K562 (cell line): ENCODE measurements at regions not wholly inside any gene's neighbourhood (a gene's known extent, or its start where the extent isn't known, plus 50 kb on each side); places are given as distances from the start of the nearest gene placed in this dataset.

Source experiments
- ATAC-seq: fragments of 200-7000 bp; cut with Tn5 transposase; 3 replicates; pipeline ENCODE4 v1.9.1; 2020; ENCODE audit warnings: moderate library complexity
- BruUV-seq: library from RNA; stranded (reverse); fragments of 400-500 nt; replicated peaks from 2 replicates; lab custom pipeline; 2021; lab: Mats Ljungman, UMichigan
- CTCF ChIA-PET: fragments of 300-600 bp; formaldehyde crosslinking; extraction: SDS; loops from one replicate; lab custom pipeline; 2021; ENCODE audit warnings: low intra/inter-chr PET ratio; lab: Yijun Ruan, JAX
- POLR2A ChIA-PET: fragments of 300-600, 350-650 bp; sonication (Branson Sonifier 250); formaldehyde crosslinking; extraction: SDS; loops from one replicate; lab custom pipeline; 2021; ENCODE audit warnings: antibody characterized with exemption, inconsistent platforms; lab: Yijun Ruan, JAX
- DNase-seq, 4 experiments: peaks; one replicate each; pipeline versions ENCODE4 v3.0.0 to v3.0.0-alpha.2; 2011 to 2018; ENCODE audit warnings: low spot score in 3 of 4, mixed read lengths in 3 of 4; ENCODE audit errors: extremely low read depth in 1 of 4
- FAIRE-seq: peaks from 2 replicates; lab custom pipeline; 2011; peaks lifted over from hg19 to GRCh38; lab: Jason Lieb, UNC
- H2AFZ ChIP-seq: 2 replicates; pipeline ENCODE4 v1.6.0; 2011; ENCODE audit warnings: low read depth, low read length, control low read depth, inconsistent platforms
- H3K27ac ChIP-seq: fragments of 200-600 bp; 3 replicates; pipeline ENCODE4 v1.8.0; 2011; ENCODE audit warnings: low read depth, mild to moderate bottlenecking, control low read depth, inconsistent platforms, low read length, moderate library complexity, mixed read lengths; ENCODE audit errors: extremely low read depth
- H3K27me3 ChIP-seq, 2 experiments: fragments of 300-600 bp in 1 of 2; 2 replicates in 1 of 2; 3 replicates in 1 of 2; pipeline versions ENCODE4 v1.6.0 to v1.8.0; 2011; ENCODE audit warnings: inconsistent platforms in 2 of 2, low read length in 2 of 2, mild to moderate bottlenecking in 1 of 2, mixed read lengths in 1 of 2, moderate library complexity in 1 of 2; ENCODE audit not compliant: control insufficient read depth in 2 of 2, insufficient read depth in 2 of 2
- H3K36me3 ChIP-seq: fragments of 300-600 bp; 3 replicates; pipeline ENCODE4 v1.8.0; 2011; ENCODE audit warnings: mild to moderate bottlenecking, low read length, inconsistent platforms; ENCODE audit not compliant: control insufficient read depth, insufficient read depth
- H3K4me1 ChIP-seq, 2 experiments: fragments of 200-600 bp in 1 of 2; replicated peaks in 1 of 2; 2 replicates in 1 of 2; 3 replicates in 1 of 2; pipeline versions ENCODE4 v1.5.1 to v1.8.0; 2011; ENCODE audit warnings: inconsistent platforms in 2 of 2, low read length in 2 of 2, mild to moderate bottlenecking in 1 of 2, mixed read lengths in 1 of 2, moderate library complexity in 1 of 2; ENCODE audit not compliant: control insufficient read depth in 2 of 2, insufficient read depth in 2 of 2
- H3K4me2 ChIP-seq: 2 replicates; pipeline ENCODE4 v1.6.1; 2011; ENCODE audit warnings: low read length, control low read depth, inconsistent platforms, mixed read lengths; ENCODE audit not compliant: insufficient read depth
- H3K4me3 ChIP-seq: fragments of 200-600 bp; sonication (generic), shearing (Covaris generic); 2 replicates; pipeline ENCODE4 v1.5.1; 2016; ENCODE audit warnings: control low read depth, inconsistent platforms
- H3K79me2 ChIP-seq: fragments of 200-600 bp; 3 replicates; pipeline ENCODE4 v1.8.0; 2011; ENCODE audit warnings: low read length, inconsistent platforms; ENCODE audit not compliant: control insufficient read depth, insufficient read depth
- H3K9ac ChIP-seq, 2 experiments: 2 replicates each; pipeline versions ENCODE4 v1.6.0 to v1.6.1; 2011; ENCODE audit warnings: low read depth in 2 of 2, low read length in 2 of 2, control low read depth in 1 of 2, inconsistent platforms in 1 of 2, mild to moderate bottlenecking in 1 of 2, mixed read lengths in 1 of 2; ENCODE audit not compliant: insufficient read depth in 1 of 2
- H3K9me1 ChIP-seq: one replicate; pipeline ENCODE4 v1.6.0; 2011; ENCODE audit warnings: inconsistent platforms, mild to moderate bottlenecking, low read length, moderate library complexity; ENCODE audit not compliant: control insufficient read depth, insufficient read depth
- H3K9me3 ChIP-seq: replicated peaks from 2 replicates; pipeline ENCODE4 v1.5.1; 2011; ENCODE audit warnings: low read depth, low read length, inconsistent platforms; ENCODE audit not compliant: control insufficient read depth, insufficient read depth
- H4K20me1 ChIP-seq: replicated peaks from 2 replicates; pipeline ENCODE4 v1.6.1; 2011; ENCODE audit warnings: low read length, inconsistent platforms, mixed read lengths; ENCODE audit not compliant: control insufficient read depth, insufficient read depth
- ELF4 ChIP-seq: fragments of 450-650 bp; formaldehyde crosslinking; IDR thresholded peaks from 2 replicates; pipeline ENCODE4 v1.4.0; 2022; ENCODE audit warnings: missing genetic modification characterization
- FOSL1 ChIP-seq: fragments of 200-800 bp; sonication (Bioruptor generic); conservative IDR thresholded peaks from 2 replicates; pipeline ENCODE4 v1.6.1; 2016; ENCODE audit warnings: missing genetic modification characterization, missing compliant biosample characterization
- FOXK2 ChIP-seq, 2 experiments: fragments of 450-650 bp; IDR thresholded peaks in 1 of 2; conservative IDR thresholded peaks in 1 of 2; 2 replicates each; pipeline ENCODE4 v1.6.1; 2016; ENCODE audit warnings: low read depth in 2 of 2, mild to moderate bottlenecking in 1 of 2
- MTA2 ChIP-seq: fragments of 450-650 bp; IDR thresholded peaks from 2 replicates; pipeline ENCODE4 v1.6.1; 2016; ENCODE audit warnings: low read depth
- SOX6 ChIP-seq: fragments of 450-650 bp; IDR thresholded peaks from 2 replicates; pipeline ENCODE4 v1.6.1; 2014; ENCODE audit warnings: mild to moderate bottlenecking
- SRSF9 ChIP-seq: fragments of 200-400 bp; formaldehyde crosslinking; IDR thresholded peaks from 2 replicates; pipeline ENCODE4 v1.6.1; 2017; ENCODE audit warnings: low read depth, low read length, borderline replicate concordance
- STAT5B ChIP-seq: fragments of 250-450 bp; sonication (Bioruptor Pico); IDR thresholded peaks from 2 replicates; pipeline ENCODE4 v1.8.0; 2021; ENCODE audit warnings: mild to moderate bottlenecking, inconsistent platforms
- TEAD1 ChIP-seq, 2 experiments: fragments of 450-650 bp in 1 of 2; sonication (generic) in 1 of 2; formaldehyde crosslinking; IDR thresholded peaks; 2 replicates each; pipeline versions ENCODE4 v1.4.0 to v1.8.0; 2020 to 2022; ENCODE audit warnings: mild to moderate bottlenecking in 2 of 2, missing genetic modification reagents in 1 of 2
- UBTF ChIP-seq, 2 experiments: IDR thresholded peaks; 2 replicates each; pipeline ENCODE4 v1.6.1; 2012; ENCODE audit warnings: improper control_type of control experiment in 2 of 2, low read depth in 2 of 2, low read length in 2 of 2, borderline replicate concordance in 1 of 2
- XRCC5 ChIP-seq: fragments of 200-400 bp; formaldehyde crosslinking; IDR thresholded peaks from 2 replicates; pipeline ENCODE4 v1.6.1; 2017; ENCODE audit warnings: low read depth, mild to moderate bottlenecking, low read length
- ZNF140 ChIP-seq: fragments of 250-450 bp; sonication (Bioruptor Pico); IDR thresholded peaks from 2 replicates; pipeline ENCODE4 v1.8.0; 2021; ENCODE audit warnings: moderate library complexity, mild to moderate bottlenecking, inconsistent platforms
- ZNF239 ChIP-seq: fragments of 250-450 bp; sonication (Bioruptor Pico); IDR thresholded peaks from 2 replicates; pipeline ENCODE4 v1.4.0; 2020; ENCODE audit warnings: mild to moderate bottlenecking
- in situ Hi-C: fragments of 300-500 bp; cut with MboI; formaldehyde crosslinking; loops from 4 replicates; pipeline ENCODE4 v1.15.0; 2018; ENCODE audit warnings: inconsistent platforms, mixed read lengths
- intact Hi-C: fragments of 100-400 bp; cut with micrococcal nuclease; formaldehyde crosslinking; loops from 2 replicates; pipeline ENCODE4 v1.14.2; 2022
- TF ChIP-seq, protein P1 (sequence below): fragments of 450-650 bp; conservative IDR thresholded peaks from 2 replicates; pipeline ENCODE4 v1.6.1; 2016; ENCODE audit warnings: missing genetic modification characterization, low read depth, mild to moderate bottlenecking, control low read depth, missing compliant biosample characterization
- TF ChIP-seq, protein P2 (sequence below): fragments of 450-650 bp; formaldehyde crosslinking; IDR thresholded peaks from 2 replicates; pipeline ENCODE4 v1.4.0; 2020; ENCODE audit warnings: mild to moderate bottlenecking, moderate library complexity
- TF ChIP-seq, protein P3 (sequence below): fragments of 450-650 bp; IDR thresholded peaks from 2 replicates; pipeline ENCODE4 v1.6.1; 2016; ENCODE audit warnings: low read depth, mild to moderate bottlenecking, moderate library complexity

GRCh38 chr15:39260391-39260790, 320.5 kb upstream of the THBS1 start (continued):
- TF ChIP-seq, protein P1, sequence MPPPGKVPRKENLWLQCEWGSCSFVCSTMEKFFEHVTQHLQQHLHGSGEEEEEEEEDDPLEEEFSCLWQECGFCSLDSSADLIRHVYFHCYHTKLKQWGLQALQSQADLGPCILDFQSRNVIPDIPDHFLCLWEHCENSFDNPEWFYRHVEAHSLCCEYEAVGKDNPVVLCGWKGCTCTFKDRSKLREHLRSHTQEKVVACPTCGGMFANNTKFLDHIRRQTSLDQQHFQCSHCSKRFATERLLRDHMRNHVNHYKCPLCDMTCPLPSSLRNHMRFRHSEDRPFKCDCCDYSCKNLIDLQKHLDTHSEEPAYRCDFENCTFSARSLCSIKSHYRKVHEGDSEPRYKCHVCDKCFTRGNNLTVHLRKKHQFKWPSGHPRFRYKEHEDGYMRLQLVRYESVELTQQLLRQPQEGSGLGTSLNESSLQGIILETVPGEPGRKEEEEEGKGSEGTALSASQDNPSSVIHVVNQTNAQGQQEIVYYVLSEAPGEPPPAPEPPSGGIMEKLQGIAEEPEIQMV (tag) = no peak
- no peak for TF ChIP-seq MTA2
- no peak for TF ChIP-seq SRSF9
- TF ChIP-seq ZNF239 (CRISPR knock-in tag) = no peak
- TF ChIP-seq, protein P2, sequence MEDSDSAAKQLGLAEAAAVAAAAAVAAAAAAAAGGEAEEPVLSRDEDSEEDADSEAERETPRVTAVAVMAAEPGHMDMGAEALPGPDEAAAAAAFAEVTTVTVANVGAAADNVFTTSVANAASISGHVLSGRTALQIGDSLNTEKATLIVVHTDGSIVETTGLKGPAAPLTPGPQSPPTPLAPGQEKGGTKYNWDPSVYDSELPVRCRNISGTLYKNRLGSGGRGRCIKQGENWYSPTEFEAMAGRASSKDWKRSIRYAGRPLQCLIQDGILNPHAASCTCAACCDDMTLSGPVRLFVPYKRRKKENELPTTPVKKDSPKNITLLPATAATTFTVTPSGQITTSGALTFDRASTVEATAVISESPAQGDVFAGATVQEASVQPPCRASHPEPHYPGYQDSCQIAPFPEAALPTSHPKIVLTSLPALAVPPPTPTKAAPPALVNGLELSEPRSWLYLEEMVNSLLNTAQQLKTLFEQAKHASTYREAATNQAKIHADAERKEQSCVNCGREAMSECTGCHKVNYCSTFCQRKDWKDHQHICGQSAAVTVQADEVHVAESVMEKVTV (CRISPR knock-in tag) = no peak
- no peak for TF ChIP-seq ZNF140 (CRISPR knock-in tag)

GRCh38 chr15:39260791-39261190, 320.1 kb upstream of the THBS1 start:
- H3K9ac ChIP-seq = no peak overlapping the region
- H3K79me2 ChIP-seq = no peaks in the 10 kb centered on the region
- peaks cover 0 to 5% of the 10 kb centered on the region in 2 experiments; a peak in 1 of 5 replicates for H3K27me3 ChIP-seq
- no peak for DNase-seq
- H3K36me3 ChIP-seq = no peaks in the 10 kb centered on the region
- POLR2A ChIA-PET = interaction anchor here (0.7 to 1.3 kb wide), 2 partner anchors 10 to 406 kb away, joined by 3 read pairs; no protein-coding TSS in a partner anchor
- H2AFZ ChIP-seq = no peak overlapping the region
- H3K9me3 ChIP-seq = no peaks in the 10 kb centered on the region
- BruUV-seq = no TSS peak
- no peak overlapping the region for H3K4me3 ChIP-seq
- intact Hi-C loops (no loop called here), in situ Hi-C loops (no loop called here)
- no peak overlapping the region for H3K4me2 ChIP-seq
- H3K9me1 ChIP-seq = no peaks in the 10 kb centered on the region
- ATAC-seq = no peak
- no peak for FAIRE-seq
- H3K4me1 ChIP-seq = no peaks in the 10 kb centered on the region
- H3K27ac ChIP-seq = no peak overlapping the region
- no peaks in the 10 kb centered on the region for H4K20me1 ChIP-seq
- CTCF ChIA-PET = no interaction called here
- TF ChIP-seq ELF4 (CRISPR knock-in tag) (no peak), STAT5B (CRISPR knock-in tag) (no peak), FOSL1 (tag) (no peak), UBTF (IDR thresholded peaks at IDR 0.05; ENCODE audit: borderline replicate concordance in 1 of 2, low read depth in 2 of 2, low read length in 2 of 2) (no peak), XRCC5 (no peak), TEAD1 (CRISPR knock-in tag; IDR thresholded peaks at IDR 0.05) (no peak), SOX6 (no peak), FOXK2 (conservative IDR thresholded peaks at IDR 0.05 in 1 of 2, IDR thresholded peaks at IDR 0.05 in 1 of 2; ENCODE audit: low read depth in 2 of 2) (no peak)
- TF ChIP-seq, protein P3, sequence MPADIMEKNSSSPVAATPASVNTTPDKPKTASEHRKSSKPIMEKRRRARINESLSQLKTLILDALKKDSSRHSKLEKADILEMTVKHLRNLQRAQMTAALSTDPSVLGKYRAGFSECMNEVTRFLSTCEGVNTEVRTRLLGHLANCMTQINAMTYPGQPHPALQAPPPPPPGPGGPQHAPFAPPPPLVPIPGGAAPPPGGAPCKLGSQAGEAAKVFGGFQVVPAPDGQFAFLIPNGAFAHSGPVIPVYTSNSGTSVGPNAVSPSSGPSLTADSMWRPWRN = no peak
